GM12878 (cell line): ENCODE measurements at regions not wholly inside any gene's neighbourhood (a gene's known extent, or its start where the extent isn't known, plus 50 kb on each side); places are given as distances from the start of the nearest gene placed in this dataset.

Source experiments
- CEBPB ChIP-seq, 2 experiments: fragments of 150-350 bp in 1 of 2; IDR thresholded peaks; 2 replicates each; pipeline ENCODE4 v1.6.1; 2012 to 2014; ENCODE audit warnings: low read depth in 2 of 2, low read length in 2 of 2, borderline replicate concordance in 1 of 2, inconsistent platforms in 1 of 2
- CREB1 ChIP-seq: IDR thresholded peaks from 2 replicates; pipeline ENCODE4 v1.6.1; 2012; ENCODE audit warnings: low read depth, mild to moderate bottlenecking, inconsistent platforms
- CTCF ChIP-seq, 3 experiments: IDR thresholded peaks in 2 of 3; conservative IDR thresholded peaks in 1 of 3; 2 replicates each; pipeline ENCODE4 v1.5.1; 2011; ENCODE audit warnings: low read depth in 3 of 3, low read length in 3 of 3, mild to moderate bottlenecking in 3 of 3, control low read depth in 2 of 3, moderate library complexity in 2 of 3, inconsistent platforms in 1 of 3, mixed read lengths in 1 of 3; ENCODE audit not compliant: control insufficient read depth in 2 of 3, insufficient read depth in 1 of 3; ENCODE audit errors: extremely low read depth in 1 of 3
- EZH2 ChIP-seq: IDR thresholded peaks from 2 replicates; pipeline ENCODE4 v1.6.1; 2012; ENCODE audit warnings: low read depth, mild to moderate bottlenecking, control low read depth, inconsistent platforms, low read length, borderline replicate concordance; ENCODE audit not compliant: control insufficient read depth
- FOXM1 ChIP-seq: IDR thresholded peaks from 2 replicates; pipeline ENCODE4 v1.6.1; 2012; ENCODE audit warnings: low read depth, mild to moderate bottlenecking, inconsistent platforms, low read length, moderate library complexity
- GABPA ChIP-seq: IDR thresholded peaks from 2 replicates; pipeline ENCODE4 v1.6.1; 2014; ENCODE audit warnings: antibody characterized with exemption, low read depth, mild to moderate bottlenecking, inconsistent platforms
- MEF2A ChIP-seq: IDR thresholded peaks from 2 replicates; pipeline ENCODE4 v1.6.1; 2011; ENCODE audit warnings: low read depth, mild to moderate bottlenecking, low read length, moderate library complexity; ENCODE audit not compliant: insufficient read depth
- PML ChIP-seq: IDR thresholded peaks from 2 replicates; pipeline ENCODE4 v1.6.1; 2012; ENCODE audit warnings: low read length, inconsistent platforms
- RAD51 ChIP-seq: fragments of 450-650 bp; IDR thresholded peaks from 2 replicates; pipeline ENCODE4 v1.6.1; 2016; ENCODE audit warnings: moderate library complexity, mild to moderate bottlenecking, inconsistent platforms
- SUZ12 ChIP-seq: fragments of 200-600 bp; sonication (generic); IDR thresholded peaks from one replicate; pipeline ENCODE4 v1.6.1; 2018; ENCODE audit warnings: antibody characterized with exemption, mild to moderate bottlenecking; ENCODE audit not compliant: unreplicated experiment
- TAF1 ChIP-seq: IDR thresholded peaks from 2 replicates; pipeline ENCODE4 v1.6.1; 2011; ENCODE audit warnings: mild to moderate bottlenecking, low read depth, low read length, borderline replicate concordance

- TF ChIP-seq PML: no peak
- TF ChIP-seq GABPA: no peak
- TF ChIP-seq CEBPB (IDR thresholded peaks at IDR 0.05; ENCODE audit: borderline replicate concordance in 1 of 2, low read depth in 2 of 2, low read length in 2 of 2): no peak
- no peak for TF ChIP-seq TAF1
- TF ChIP-seq SUZ12: no peak
- no peak for TF ChIP-seq CTCF (IDR thresholded peaks at IDR 0.05 in 2 of 3, conservative IDR thresholded peaks at IDR 0.05 in 1 of 3; ENCODE audit: control insufficient read depth in 2 of 3, extremely low read depth in 1 of 3, insufficient read depth in 1 of 3, low read depth in 3 of 3, low read length in 3 of 3)
- TF ChIP-seq EZH2: no peak
- TF ChIP-seq FOXM1: no peak
- TF ChIP-seq MEF2A: no peak
- no peak for TF ChIP-seq RAD51
- no peak for TF ChIP-seq CREB1
These were observed 184.7 kb upstream of the PREP start for GRCh38 chr6:105587349-105588122.
